B cell (primary cell): ENCODE measurements at regions not wholly inside any gene's neighbourhood (a gene's known extent, or its start where the extent isn't known, plus 50 kb on each side); places are given as distances from the start of the nearest gene placed in this dataset.

Source experiments
- ATAC-seq: fragments of 200-7000 bp; cut with Tn5 transposase; one replicate; pipeline ENCODE4 v1.10.0; 2021; ENCODE audit warnings: low read depth, mild to moderate bottlenecking, moderate number of reproducible peaks, moderate library complexity
- CTCF ChIA-PET: fragments of 350-600 bp; sonication (Branson Sonifier 250); formaldehyde crosslinking; loops from one replicate; lab custom pipeline; 2021; ENCODE audit warnings: antibody characterized with exemption, inconsistent platforms; lab: Charles Lee
- POLR2A ChIA-PET: fragments of 350-600 bp; sonication (Branson Sonifier 250); formaldehyde crosslinking; loops from one replicate; lab custom pipeline; 2021; ENCODE audit warnings: antibody characterized with exemption; lab: Charles Lee
- DNase-seq: peaks from one replicate; pipeline ENCODE4 v3.0.0; 2013
- H2AFZ ChIP-seq: 2 replicates; pipeline ENCODE4 v1.6.1; 2012; ENCODE audit warnings: mild to moderate bottlenecking, low read depth, low read length; ENCODE audit not compliant: insufficient read depth, poor library complexity, severe bottlenecking
- H3K27ac ChIP-seq, 2 donors: 1 replicate in 1 of 2; 2 replicates in 1 of 2; pipeline ENCODE4 v1.5.1; 2012 to 2013; ENCODE audit warnings: low read length in 2 of 2, mild to moderate bottlenecking in 2 of 2, moderate library complexity in 1 of 2
- H3K27me3 ChIP-seq, 4 experiments: fragments of 200-600 bp in 1 of 4; sonication (generic) in 1 of 4; replicated peaks in 1 of 4; 1 replicate in 2 of 4; 2 replicates in 2 of 4; pipeline versions ENCODE4 v1.6.1 to v1.7.0; 2013 to 2016; ENCODE audit warnings: low read length in 3 of 4, mild to moderate bottlenecking in 2 of 4, mixed read lengths in 1 of 4, moderate library complexity in 1 of 4; ENCODE audit not compliant: insufficient read depth in 4 of 4, control insufficient read depth in 3 of 4; ENCODE audit errors: control extremely low read depth in 1 of 4
- H3K36me3 ChIP-seq, 2 experiments: replicated peaks in 1 of 2; 1 replicate in 1 of 2; 2 replicates in 1 of 2; pipeline versions ENCODE4 v1.6.1 to v1.7.1; 2013; ENCODE audit warnings: low read length in 1 of 2; ENCODE audit not compliant: insufficient read depth in 2 of 2, control insufficient read depth in 1 of 2; ENCODE audit errors: control extremely low read depth in 1 of 2, extremely low read depth in 1 of 2
- H3K4me1 ChIP-seq, 2 donors: fragments of 200-600 bp in 1 of 2; sonication (generic) in 1 of 2; 1 replicate in 1 of 2; 2 replicates in 1 of 2; pipeline versions ENCODE4 v1.5.1 to v1.6.1; 2013 to 2017; ENCODE audit warnings: low read length in 2 of 2; ENCODE audit not compliant: control insufficient read depth in 2 of 2, insufficient read depth in 2 of 2
- H3K4me2 ChIP-seq: replicated peaks from 2 replicates; pipeline ENCODE3; 2012; ENCODE audit warnings: mild to moderate bottlenecking, low read depth, low read length; ENCODE audit not compliant: poor library complexity, severe bottlenecking
- H3K4me3 ChIP-seq, 5 experiments: fragments of 200-600 bp in 1 of 5; sonication (generic) in 1 of 5; 1 replicate in 3 of 5; 2 replicates in 2 of 5; pipeline versions ENCODE4 v1.5.1 to v1.7.0; 2011 to 2016; ENCODE audit warnings: low read length in 4 of 5, mild to moderate bottlenecking in 4 of 5, low read depth in 2 of 5, control low read depth in 1 of 5, moderate library complexity in 1 of 5; ENCODE audit not compliant: insufficient read depth in 1 of 5; ENCODE audit errors: control extremely low read depth in 1 of 5, extremely low read depth in 1 of 5
- H3K79me2 ChIP-seq: fragments of 200-600 bp; sonication (generic); one replicate; pipeline ENCODE4 v1.6.0; 2016; ENCODE audit warnings: low read length; ENCODE audit not compliant: control insufficient read depth, insufficient read depth
- H3K9ac ChIP-seq: fragments of 200-600 bp; sonication (generic); 2 replicates; pipeline ENCODE4 v1.6.1; 2017; ENCODE audit warnings: mild to moderate bottlenecking, low read length, moderate library complexity
- H3K9me3 ChIP-seq, 3 donors: one replicate each; pipeline versions ENCODE4 v1.6.1 to v1.7.1; 2013; ENCODE audit warnings: low read length in 2 of 3; ENCODE audit not compliant: control insufficient read depth in 2 of 3, insufficient read depth in 1 of 3; ENCODE audit errors: control extremely low read depth in 1 of 3
- H4K20me1 ChIP-seq: 2 replicates; pipeline ENCODE4 v1.6.0; 2012; ENCODE audit warnings: mild to moderate bottlenecking, low read length; ENCODE audit not compliant: insufficient read depth, control insufficient read depth, poor library complexity, severe bottlenecking
- H3K27ac Mint-ChIP-seq: one replicate; pipeline ENCODE4 v1.8.0; 2021; ENCODE audit warnings: mixed read lengths
- H3K27me3 Mint-ChIP-seq: one replicate; pipeline ENCODE4 v1.8.0; 2021; ENCODE audit warnings: mixed read lengths
- H3K4me1 Mint-ChIP-seq: one replicate; pipeline ENCODE4 v1.8.0; 2021; ENCODE audit warnings: mixed read lengths
- H3K4me3 Mint-ChIP-seq: one replicate; pipeline ENCODE4 v1.8.0; 2021; ENCODE audit warnings: mixed read lengths
- H3K9me3 Mint-ChIP-seq: one replicate; pipeline ENCODE4 v1.8.0; 2022; ENCODE audit warnings: mixed read lengths; ENCODE audit not compliant: insufficient read depth
- CTCF ChIP-seq: fragments of 200-600 bp; IDR thresholded peaks from one replicate; pipeline ENCODE4 v1.8.0; 2022; ENCODE audit warnings: antibody characterized with exemption, mild to moderate bottlenecking
- EZH2 ChIP-seq: IDR thresholded peaks from 2 replicates; pipeline ENCODE4 v1.6.1; 2012; ENCODE audit warnings: borderline replicate concordance, low read depth, mild to moderate bottlenecking, moderate library complexity, low read length; ENCODE audit not compliant: insufficient read depth, poor library complexity, severe bottlenecking
- WGBS: methylation state at CpG from one replicate; pipeline ENCODE4 v1.1.5; 2013; ENCODE audit warnings: missing lambda C conversion rate; ENCODE audit not compliant: insufficient coverage; 5-methylcytosine and 5-hydroxymethylcytosine counted together
- intact Hi-C: fragments of 100-400 bp; cut with micrococcal nuclease; formaldehyde crosslinking; loops from one replicate; pipeline ENCODE4 v1.10.0; 2022

- no peaks in the 10 kb centered on the region for H3K4me1 ChIP-seq
- no peaks in the 10 kb centered on the region for H3K4me1 Mint-ChIP-seq
- WGBS, result 92% methylated on average over 6 of the region's 6 CpGs
- H2AFZ ChIP-seq, result no peak overlapping the region
- intact Hi-C loops, result no loop called here
- no peaks in the 10 kb centered on the region for H3K79me2 ChIP-seq
- H3K4me3 ChIP-seq, result no peak overlapping the region
- no peak overlapping the region for H3K9ac ChIP-seq
- H3K27ac ChIP-seq, result no peak overlapping the region
- DNase-seq (no peak), ATAC-seq (no peak)
- CTCF ChIA-PET, result no interaction called here
- no peaks in the 10 kb centered on the region for H4K20me1 ChIP-seq
- TF ChIP-seq CTCF (no peak), EZH2 (no peak)
- no peaks in the 10 kb centered on the region for H3K36me3 ChIP-seq
- H3K4me2 ChIP-seq, result no peak overlapping the region
- no peak overlapping the region for H3K4me3 Mint-ChIP-seq
- no peak overlapping the region for H3K27ac Mint-ChIP-seq
- H3K9me3 Mint-ChIP-seq, result peaks cover 11% of the 10 kb centered on the region
- POLR2A ChIA-PET, result no interaction called here
- no peaks in the 10 kb centered on the region for H3K27me3 ChIP-seq
- peaks cover 12% of the 10 kb centered on the region for H3K27me3 Mint-ChIP-seq
- peaks cover 1 to 11% (median 7%) of the 10 kb centered on the region in 3 donors for H3K9me3 ChIP-seq
These were observed 363.4 kb downstream of the FOXL1 start for GRCh38 chr16:86941731-86942130.

GRCh38 chr16:86942151-86943051, 364.1 kb downstream of the FOXL1 start:
- H3K4me3 ChIP-seq, result no peak overlapping the region
- intact Hi-C loops, result no loop called here
- DNase-seq, result no peak
- no peak overlapping the region for H3K27ac Mint-ChIP-seq
- WGBS, result 97% methylated on average over 11 of the region's 21 CpGs
- H2AFZ ChIP-seq, result no peak overlapping the region
- H3K4me1 ChIP-seq, result no peaks in the 10 kb centered on the region
- ChIA-PET POLR2A (no interaction called here), CTCF (no interaction called here)
- peaks cover 11% of the 10 kb centered on the region for H3K9me3 Mint-ChIP-seq
- H3K4me2 ChIP-seq, result no peak overlapping the region
- no peak overlapping the region for H3K9ac ChIP-seq
- no peaks in the 10 kb centered on the region for H3K36me3 ChIP-seq
- no peaks in the 10 kb centered on the region for H3K4me1 Mint-ChIP-seq
- H3K4me3 Mint-ChIP-seq, result no peak overlapping the region
- ATAC-seq, result no peak
- no peaks in the 10 kb centered on the region for H3K27me3 ChIP-seq
- H4K20me1 ChIP-seq, result no peaks in the 10 kb centered on the region
- no peaks in the 10 kb centered on the region for H3K79me2 ChIP-seq
- no peak for TF ChIP-seq EZH2
- no peak for TF ChIP-seq CTCF
- H3K9me3 ChIP-seq, result peaks cover 1 to 14% (median 7%) of the 10 kb centered on the region in 3 donors
- peaks cover 5% of the 10 kb centered on the region for H3K27me3 Mint-ChIP-seq
- H3K27ac ChIP-seq, result no peak overlapping the region
